ENCODE measurements at regions not wholly inside any gene's neighbourhood (a gene's known extent, or its start where the extent isn't known, plus 50 kb on each side); places are given as distances from the start of the nearest gene placed in this dataset.

DNA sequence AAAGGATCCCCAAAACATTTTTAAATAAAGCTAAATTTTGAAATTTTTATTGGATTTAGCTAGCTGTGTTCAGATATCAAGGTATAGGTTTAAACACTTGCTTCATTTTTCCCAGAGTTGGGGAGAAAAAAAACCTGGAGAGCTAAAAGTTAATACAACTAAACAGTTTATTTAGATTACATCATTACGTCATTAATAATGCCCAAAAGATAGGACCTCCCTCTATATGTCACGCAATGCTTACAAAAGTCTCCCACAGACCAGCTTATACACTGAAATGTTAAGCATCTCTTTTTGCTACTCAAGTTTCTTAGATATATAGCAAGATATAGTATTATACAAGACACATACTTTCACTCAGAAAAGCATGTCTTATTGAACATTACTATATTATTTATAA lies 160.0 kb upstream of the SEMA3E start:
- H3K27ac Mint-ChIP-seq = no peak overlapping the region
- H3K4me1 Mint-ChIP-seq = peaks cover 15% of the 10 kb centered on the region
- TF ChIP-seq, protein P1, sequence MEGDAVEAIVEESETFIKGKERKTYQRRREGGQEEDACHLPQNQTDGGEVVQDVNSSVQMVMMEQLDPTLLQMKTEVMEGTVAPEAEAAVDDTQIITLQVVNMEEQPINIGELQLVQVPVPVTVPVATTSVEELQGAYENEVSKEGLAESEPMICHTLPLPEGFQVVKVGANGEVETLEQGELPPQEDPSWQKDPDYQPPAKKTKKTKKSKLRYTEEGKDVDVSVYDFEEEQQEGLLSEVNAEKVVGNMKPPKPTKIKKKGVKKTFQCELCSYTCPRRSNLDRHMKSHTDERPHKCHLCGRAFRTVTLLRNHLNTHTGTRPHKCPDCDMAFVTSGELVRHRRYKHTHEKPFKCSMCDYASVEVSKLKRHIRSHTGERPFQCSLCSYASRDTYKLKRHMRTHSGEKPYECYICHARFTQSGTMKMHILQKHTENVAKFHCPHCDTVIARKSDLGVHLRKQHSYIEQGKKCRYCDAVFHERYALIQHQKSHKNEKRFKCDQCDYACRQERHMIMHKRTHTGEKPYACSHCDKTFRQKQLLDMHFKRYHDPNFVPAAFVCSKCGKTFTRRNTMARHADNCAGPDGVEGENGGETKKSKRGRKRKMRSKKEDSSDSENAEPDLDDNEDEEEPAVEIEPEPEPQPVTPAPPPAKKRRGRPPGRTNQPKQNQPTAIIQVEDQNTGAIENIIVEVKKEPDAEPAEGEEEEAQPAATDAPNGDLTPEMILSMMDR (IDR thresholded peaks at IDR 0.05; ENCODE audit: unreplicated experiment in 3 of 3) = no peak
- no peaks in the 10 kb centered on the region for H3K27me3 Mint-ChIP-seq (ENCODE audit: low read depth)
- no peak overlapping the region for H3K4me3 Mint-ChIP-seq
- no peaks in the 10 kb centered on the region for H3K36me3 Mint-ChIP-seq (ENCODE audit: low read depth)
- peaks cover 2% of the 10 kb centered on the region for H3K9me3 Mint-ChIP-seq

DNA sequence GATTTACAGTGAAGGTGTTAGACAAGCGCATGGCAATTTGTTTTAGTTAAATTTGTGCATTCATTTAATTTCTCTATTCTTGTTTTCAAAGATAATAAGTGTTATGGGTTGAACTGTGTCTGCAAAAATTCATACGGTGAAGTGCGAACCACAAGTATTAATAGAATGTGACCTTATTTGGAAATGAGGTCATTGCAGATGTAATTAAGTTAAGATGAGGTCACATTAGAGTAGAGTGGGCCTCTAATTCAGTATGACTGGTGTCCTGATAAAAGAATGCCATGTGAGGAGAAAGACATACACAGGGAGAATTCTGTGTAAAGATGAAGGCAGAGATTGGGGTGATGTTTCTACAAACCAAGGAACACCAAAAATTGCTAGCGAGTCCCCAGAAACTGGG lies 158.8 kb upstream of the SEMA3E start:
- no peak overlapping the region for H3K27ac Mint-ChIP-seq
- H3K27me3 Mint-ChIP-seq (ENCODE audit: low read depth) = no peaks in the 10 kb centered on the region
- H3K4me1 Mint-ChIP-seq = peaks cover 15% of the 10 kb centered on the region

DNA sequence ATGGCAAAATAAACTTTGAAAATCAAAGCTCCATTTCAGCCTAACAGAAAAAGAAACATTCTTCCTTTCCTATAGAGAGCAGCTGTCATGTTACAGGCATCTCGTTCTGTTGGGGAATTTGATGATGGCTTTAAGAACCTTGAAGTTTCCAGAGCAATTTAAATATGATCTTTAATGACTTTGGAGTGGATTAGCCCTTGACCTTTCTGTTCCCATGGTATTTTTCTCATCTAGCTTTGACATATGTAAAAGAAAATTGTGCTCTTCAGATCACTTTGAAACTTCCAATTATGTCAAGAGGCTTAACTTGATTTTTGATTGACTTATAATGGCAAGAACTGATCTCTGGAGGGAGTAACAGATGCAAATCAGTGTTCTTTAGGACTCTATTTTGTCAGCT lies 157.6 kb upstream of the SEMA3E start:
- Mint-ChIP-seq H3K4me1 (peaks cover 15% of the 10 kb centered on the region), H3K36me3 (ENCODE audit: low read depth) (no peaks in the 10 kb centered on the region), H3K4me3 (no peak overlapping the region), H3K27me3 (ENCODE audit: low read depth) (no peaks in the 10 kb centered on the region), H3K27ac (peak overlapping the region in 1 of 3 experiments; percentile 6), H3K9me3 (peaks cover 7% of the 10 kb centered on the region)
- TF ChIP-seq, protein P1 (IDR thresholded peaks at IDR 0.05; ENCODE audit: unreplicated experiment in 3 of 3) = no peak

More for the DNA sequence above, 158.8 kb upstream of the SEMA3E start:
- TF ChIP-seq, protein P1 (IDR thresholded peaks at IDR 0.05; ENCODE audit: unreplicated experiment in 3 of 3) = no peak
- Mint-ChIP-seq H3K9me3 (peaks cover 2% of the 10 kb centered on the region), H3K4me3 (no peak overlapping the region), H3K36me3 (ENCODE audit: low read depth) (no peaks in the 10 kb centered on the region)

DNA sequence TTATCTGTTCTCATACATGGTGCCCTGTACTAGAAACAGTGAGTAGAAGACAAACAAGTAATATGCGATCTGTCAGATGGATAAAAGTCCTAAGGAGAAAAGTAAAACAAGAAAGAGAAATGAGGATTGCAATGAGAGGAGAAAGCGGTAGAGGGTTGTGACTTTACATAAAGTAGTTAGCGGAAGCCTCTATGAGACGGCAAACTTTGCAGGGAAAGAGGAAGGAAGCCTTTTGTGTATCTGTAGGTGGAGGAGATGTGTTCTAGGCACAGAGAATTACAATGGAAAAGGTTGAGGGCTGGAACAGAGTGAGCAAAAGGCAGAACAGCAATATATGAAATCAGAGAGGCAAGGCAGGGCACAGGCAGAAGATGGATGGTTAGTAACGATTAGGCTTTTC lies 150.4 kb upstream of the SEMA3E start:
- Mint-ChIP-seq H3K4me3 (no peak overlapping the region), H3K9me3 (peaks cover 7% of the 10 kb centered on the region), H3K4me1 (peaks cover 8% of the 10 kb centered on the region), H3K27me3 (ENCODE audit: low read depth) (no peaks in the 10 kb centered on the region), H3K36me3 (ENCODE audit: low read depth) (no peaks in the 10 kb centered on the region), H3K27ac (no peak overlapping the region)
- TF ChIP-seq, protein P1 (IDR thresholded peaks at IDR 0.05; ENCODE audit: unreplicated experiment in 3 of 3) = no peak

DNA sequence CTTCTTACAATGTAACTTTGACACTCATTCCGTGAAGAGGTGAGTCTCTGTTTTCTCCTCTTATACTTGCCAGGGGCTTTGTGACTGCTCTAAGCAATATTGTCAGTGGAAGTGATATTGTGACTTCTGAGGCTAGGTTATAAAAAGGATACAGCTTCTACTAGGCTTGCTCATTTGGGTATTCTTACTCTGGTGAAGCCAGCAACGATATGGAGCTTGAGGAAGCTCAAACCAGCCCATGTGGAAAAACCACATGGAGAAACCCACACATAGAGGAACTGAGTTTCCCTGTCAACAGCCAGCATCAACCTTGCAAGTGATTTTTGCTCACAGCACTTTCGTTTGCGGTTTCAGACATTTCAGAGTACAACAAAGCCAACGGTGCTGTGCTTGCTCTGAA lies 149.6 kb upstream of the SEMA3E start:
- peaks cover 7% of the 10 kb centered on the region for H3K9me3 Mint-ChIP-seq
- no peak overlapping the region for H3K27ac Mint-ChIP-seq
- H3K4me3 Mint-ChIP-seq = no peak overlapping the region
- H3K27me3 Mint-ChIP-seq (ENCODE audit: low read depth) = no peaks in the 10 kb centered on the region
- TF ChIP-seq, protein P1 (IDR thresholded peaks at IDR 0.05; ENCODE audit: unreplicated experiment in 3 of 3) = no peak
- no peaks in the 10 kb centered on the region for H3K36me3 Mint-ChIP-seq (ENCODE audit: low read depth)
- H3K4me1 Mint-ChIP-seq = peaks cover 8% of the 10 kb centered on the region

DNA sequence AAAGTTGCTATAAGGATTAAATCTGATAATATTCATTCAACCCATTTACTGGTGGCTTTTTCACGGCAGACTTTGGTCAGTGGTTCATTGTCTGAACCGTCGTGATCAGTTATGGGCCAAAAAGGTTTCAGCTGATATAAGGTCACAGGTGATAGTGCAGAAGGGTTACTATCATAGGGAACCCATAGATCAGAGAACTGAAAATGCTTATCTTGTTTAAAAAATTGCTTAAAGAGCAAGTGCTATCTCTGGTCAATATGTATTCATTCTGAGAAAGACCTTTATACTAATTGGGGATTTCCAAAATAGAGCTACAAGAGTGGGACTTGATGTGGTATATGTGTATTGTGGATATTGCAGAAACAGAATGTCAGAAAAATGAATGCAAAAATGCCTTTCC lies 147.8 kb upstream of the SEMA3E start:
- TF ChIP-seq, protein P1 (IDR thresholded peaks at IDR 0.05; ENCODE audit: unreplicated experiment in 3 of 3) = no peak
- no peak overlapping the region for H3K27ac Mint-ChIP-seq
- H3K4me1 Mint-ChIP-seq = peaks cover 8% of the 10 kb centered on the region
- no peaks in the 10 kb centered on the region for H3K27me3 Mint-ChIP-seq (ENCODE audit: low read depth)
- no peak overlapping the region for H3K4me3 Mint-ChIP-seq
- H3K9me3 Mint-ChIP-seq = peaks cover 3% of the 10 kb centered on the region
- H3K36me3 Mint-ChIP-seq (ENCODE audit: low read depth) = no peaks in the 10 kb centered on the region

All from nephron (organoid).